Endothelial cell of umbilical vein (primary cell): ENCODE measurements at regions not wholly inside any gene's neighbourhood (a gene's known extent, or its start where the extent isn't known, plus 50 kb on each side); places are given as distances from the start of the nearest gene placed in this dataset.

Experiments
- BruUV-seq: library from RNA; stranded (reverse); fragments of 400-500 nt; replicated peaks from 2 replicates; lab custom pipeline; 2021; lab: Mats Ljungman, UMichigan
- CTCF ChIA-PET: fragments of 300-600, 350-600 bp; sonication (Branson Sonifier 250); formaldehyde crosslinking; loops from one replicate; lab custom pipeline; 2021; ENCODE audit warnings: antibody characterized with exemption, inconsistent platforms; lab: Charles Lee
- POLR2A ChIA-PET: fragments of 300-600, 350-600 bp; sonication (Branson Sonifier 250); formaldehyde crosslinking; loops from one replicate; lab custom pipeline; 2021; ENCODE audit warnings: antibody characterized with exemption, inconsistent platforms; lab: Charles Lee
- DNase-seq: peaks from one replicate; pipeline ENCODE4 v3.0.0-alpha.2; 2011; ENCODE audit warnings: low read depth, low spot score
- FAIRE-seq: peaks from 2 replicates; lab custom pipeline; 2011; peaks lifted over from hg19 to GRCh38; lab: Jason Lieb, UNC
- H2AFZ ChIP-seq: 2 replicates; pipeline ENCODE4 v1.6.0; 2012; ENCODE audit warnings: low read depth, low read length, control low read depth, inconsistent platforms
- H3K27ac ChIP-seq: 2 replicates; pipeline ENCODE4 v1.5.1; 2011; ENCODE audit warnings: low read depth, mild to moderate bottlenecking, control low read depth, low read length, moderate library complexity; ENCODE audit not compliant: insufficient read depth
- H3K27me3 ChIP-seq, 2 experiments: 2 replicates each; pipeline versions ENCODE4 v1.6.0 to v1.6.1; 2011; ENCODE audit warnings: low read length in 2 of 2, mixed read lengths in 1 of 2; ENCODE audit not compliant: control insufficient read depth in 2 of 2, insufficient read depth in 2 of 2
- H3K36me3 ChIP-seq, 2 experiments: 2 replicates in 1 of 2; 3 replicates in 1 of 2; pipeline ENCODE4 v1.5.1; 2011; ENCODE audit warnings: low read length in 2 of 2, mild to moderate bottlenecking in 1 of 2, moderate library complexity in 1 of 2; ENCODE audit not compliant: control insufficient read depth in 2 of 2, insufficient read depth in 2 of 2; ENCODE audit errors: extremely low read depth in 1 of 2
- H3K4me1 ChIP-seq: 3 replicates; pipeline ENCODE4 v1.5.1; 2011; ENCODE audit warnings: mild to moderate bottlenecking, low read length; ENCODE audit not compliant: control insufficient read depth, insufficient read depth; ENCODE audit errors: extremely low read depth
- H3K4me2 ChIP-seq: 2 replicates; pipeline ENCODE4 v1.6.1; 2011; ENCODE audit warnings: low read length, control low read depth, mixed read lengths; ENCODE audit not compliant: insufficient read depth
- H3K4me3 ChIP-seq, 3 experiments: fragments of 200-600 bp in 1 of 3; sonication (generic), shearing (Covaris generic) in 1 of 3; replicated peaks in 1 of 3; 2 replicates each; pipeline ENCODE4 v1.5.1; 2011 to 2016; ENCODE audit warnings: control low read depth in 3 of 3, low read length in 3 of 3, mild to moderate bottlenecking in 2 of 3, inconsistent platforms in 1 of 3, low read depth in 1 of 3, moderate library complexity in 1 of 3; ENCODE audit not compliant: insufficient read depth in 1 of 3
- H3K79me2 ChIP-seq: 2 replicates; pipeline ENCODE4 v1.6.0; 2012; ENCODE audit warnings: low read length, inconsistent platforms; ENCODE audit not compliant: control insufficient read depth, insufficient read depth
- H3K9ac ChIP-seq: replicated peaks from 2 replicates; pipeline ENCODE3; 2011; ENCODE audit warnings: low read length, control low read depth; ENCODE audit not compliant: insufficient read depth; ENCODE audit errors: extremely low read depth
- H3K9me1 ChIP-seq: replicated peaks from 3 replicates; pipeline ENCODE4 v1.6.0; 2011; ENCODE audit warnings: mild to moderate bottlenecking, low read length; ENCODE audit not compliant: control insufficient read depth, insufficient read depth; ENCODE audit errors: extremely low read depth
- H3K9me3 ChIP-seq: replicated peaks from 2 replicates; pipeline ENCODE4 v1.5.1; 2012; ENCODE audit warnings: low read length, inconsistent platforms; ENCODE audit not compliant: control insufficient read depth, insufficient read depth
- H4K20me1 ChIP-seq: replicated peaks from 2 replicates; pipeline ENCODE3; 2011; ENCODE audit warnings: mild to moderate bottlenecking, low read length; ENCODE audit not compliant: control insufficient read depth, insufficient read depth; ENCODE audit errors: extremely low read depth
- CTCF ChIP-seq, 2 donors: IDR thresholded peaks; 1 replicate in 1 of 2; 2 replicates in 1 of 2; pipeline ENCODE4 v1.5.1; 2011; ENCODE audit warnings: low read length in 2 of 2, mild to moderate bottlenecking in 2 of 2, moderate library complexity in 2 of 2, control low read depth in 1 of 2, inconsistent platforms in 1 of 2, low read depth in 1 of 2; ENCODE audit not compliant: insufficient read depth in 1 of 2; ENCODE audit errors: extremely low read depth in 1 of 2
- EZH2 ChIP-seq: IDR thresholded peaks from 2 replicates; pipeline ENCODE4 v1.6.1; 2012; ENCODE audit warnings: borderline replicate concordance, low read depth, mild to moderate bottlenecking, moderate library complexity, low read length, inconsistent platforms; ENCODE audit not compliant: severe bottlenecking
- FOS ChIP-seq: IDR thresholded peaks from 2 replicates; pipeline ENCODE4 v1.6.1; 2011; ENCODE audit warnings: mild to moderate bottlenecking, low read length, moderate library complexity, borderline replicate concordance; ENCODE audit not compliant: insufficient read depth
- POLR2AphosphoS5 ChIP-seq: IDR thresholded peaks from 2 replicates; pipeline ENCODE4 v1.6.1; 2012; ENCODE audit warnings: low read depth, mild to moderate bottlenecking, control low read depth, low read length, moderate library complexity; ENCODE audit not compliant: insufficient read depth
- dilution Hi-C: fragments of 300-500 bp; cut with MboI; formaldehyde crosslinking; loops from one replicate; pipeline ENCODE4 v1.15.0; 2019; ENCODE audit warnings: low sequenced_read_pairs; ENCODE audit not compliant: extremely low pct_ligation_motif_present
- intact Hi-C: fragments of 100-400 bp; cut with micrococcal nuclease; formaldehyde crosslinking; loops from one replicate; pipeline ENCODE4 v1.10.0; 2022

DNA sequence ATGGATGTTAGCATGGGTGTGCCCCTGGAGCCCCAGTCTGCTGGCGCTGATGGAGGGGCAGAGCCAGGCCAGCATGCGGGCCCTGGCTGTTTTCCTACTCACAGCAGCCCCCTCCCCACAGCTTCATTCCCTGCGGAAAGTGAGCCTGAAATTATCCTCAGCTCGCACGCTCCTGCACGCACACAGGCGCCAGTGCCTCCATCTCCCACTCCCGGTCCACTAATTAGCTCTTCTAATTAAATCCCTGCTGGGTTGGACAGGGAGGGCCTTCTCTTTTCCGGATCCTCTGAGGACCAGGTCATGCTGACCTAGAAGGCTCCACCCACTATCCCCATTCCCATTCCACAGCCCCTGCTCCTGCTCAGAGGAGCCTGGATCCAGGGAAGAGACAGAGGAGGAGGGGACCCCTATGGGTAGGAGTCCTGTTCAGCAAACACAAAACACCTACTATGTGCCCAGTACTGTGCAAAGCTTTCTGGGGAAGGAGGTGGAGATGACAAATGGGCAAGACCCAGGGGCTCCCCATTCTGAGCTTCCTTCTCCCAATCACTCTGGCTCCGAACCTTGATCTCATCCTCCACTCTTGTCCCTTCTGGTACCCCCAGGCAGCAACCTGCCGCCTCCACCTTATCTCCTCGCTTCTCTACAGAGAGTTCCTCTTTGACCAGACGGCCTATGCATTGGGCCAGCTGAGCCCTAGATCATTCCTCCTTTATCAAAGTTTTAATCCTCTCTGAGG is 70.2 kb upstream of the CCDC167 start:
- POLR2A ChIA-PET = no interaction called here
- no peaks in the 10 kb centered on the region for H3K9me3 ChIP-seq
- no peak overlapping the region for H2AFZ ChIP-seq
- H3K36me3 ChIP-seq = no peaks in the 10 kb centered on the region
- no peak overlapping the region for H3K9ac ChIP-seq
- peaks cover 5 to 25% of the 10 kb centered on the region in 2 experiments for H3K27me3 ChIP-seq
- intact Hi-C loops = loop anchor here (5.0 kb wide), 1 partner anchor 203 kb away; no protein-coding TSS in a partner anchor
- dilution Hi-C loops = no loop called here
- FAIRE-seq (no peak), DNase-seq (no peak)
- no peaks in the 10 kb centered on the region for H4K20me1 ChIP-seq
- H3K4me2 ChIP-seq = no peak overlapping the region
- H3K9me1 ChIP-seq = no peaks in the 10 kb centered on the region
- TF ChIP-seq FOS (no peak), POLR2AphosphoS5 (no peak), EZH2 (peak; percentile 54), CTCF (IDR thresholded peaks at IDR 0.05; ENCODE audit: extremely low read depth in 1 of 2, insufficient read depth in 1 of 2, low read depth in 1 of 2, low read length in 2 of 2) (no peak)
- CTCF ChIA-PET = interaction anchor here (0.7 to 1.7 kb wide), 2 partner anchors 13 to 22 kb away, joined by 3 to 6 read pairs; no protein-coding TSS in a partner anchor
- H3K4me1 ChIP-seq = no peaks in the 10 kb centered on the region
- H3K27ac ChIP-seq = no peak overlapping the region
- BruUV-seq = no TSS peak
- H3K4me3 ChIP-seq = no peak overlapping the region
- H3K79me2 ChIP-seq = no peaks in the 10 kb centered on the region
